ENCODE measurements at regions not wholly inside any gene's neighbourhood (a gene's known extent, or its start where the extent isn't known, plus 50 kb on each side); places are given as distances from the start of the nearest gene placed in this dataset.

DNA sequence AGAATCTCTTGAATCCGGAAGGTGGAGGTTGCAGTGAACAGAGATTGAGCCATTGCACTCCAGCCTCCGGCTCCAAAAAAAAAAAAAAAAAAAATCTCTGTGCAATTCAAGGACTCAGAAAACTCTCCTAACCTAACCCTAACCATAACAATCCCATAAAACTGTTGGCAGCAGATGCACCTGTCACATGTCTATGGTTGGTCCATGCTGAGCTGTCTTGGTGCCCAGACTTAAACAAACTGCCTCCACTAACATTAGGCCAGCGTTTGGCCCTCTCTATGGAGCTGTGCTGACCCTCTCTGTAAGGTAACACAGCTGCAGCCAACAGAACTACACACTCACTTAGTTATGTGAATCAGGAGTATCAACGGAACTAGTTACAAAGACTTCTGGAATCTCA, 132.5 kb upstream of the PTER start:
- no peaks in the 10 kb centered on the region for H3K27me3 ChIP-seq (ENCODE audit: insufficient read depth, low read depth, low read length)
- no peak overlapping the region for H3K9ac ChIP-seq (ENCODE audit: low read length)

DNA sequence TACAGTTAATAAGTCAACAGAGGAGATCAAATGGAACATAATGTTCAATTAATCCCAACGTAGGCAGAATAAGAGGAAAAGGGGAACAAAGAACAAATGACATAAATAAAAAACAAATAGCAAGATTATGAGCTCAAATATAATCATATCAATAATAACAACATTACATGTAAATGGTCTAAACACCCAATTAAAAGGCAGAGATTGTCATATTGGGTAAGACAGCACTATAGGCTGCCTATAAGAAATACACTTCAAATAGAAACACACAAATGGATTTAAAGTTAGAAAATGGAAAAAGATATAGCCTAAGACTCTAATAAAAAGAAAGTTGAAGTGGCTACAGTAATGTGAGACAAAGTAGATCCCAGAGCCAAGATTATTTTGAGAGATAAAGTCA, 126.4 kb upstream of the PTER start:
- no peaks in the 10 kb centered on the region for H3K27me3 ChIP-seq (ENCODE audit: insufficient read depth, low read depth, low read length)
- no peak overlapping the region for H2AFZ ChIP-seq (ENCODE audit: low read depth, low read length)
- TF ChIP-seq, protein P1, sequence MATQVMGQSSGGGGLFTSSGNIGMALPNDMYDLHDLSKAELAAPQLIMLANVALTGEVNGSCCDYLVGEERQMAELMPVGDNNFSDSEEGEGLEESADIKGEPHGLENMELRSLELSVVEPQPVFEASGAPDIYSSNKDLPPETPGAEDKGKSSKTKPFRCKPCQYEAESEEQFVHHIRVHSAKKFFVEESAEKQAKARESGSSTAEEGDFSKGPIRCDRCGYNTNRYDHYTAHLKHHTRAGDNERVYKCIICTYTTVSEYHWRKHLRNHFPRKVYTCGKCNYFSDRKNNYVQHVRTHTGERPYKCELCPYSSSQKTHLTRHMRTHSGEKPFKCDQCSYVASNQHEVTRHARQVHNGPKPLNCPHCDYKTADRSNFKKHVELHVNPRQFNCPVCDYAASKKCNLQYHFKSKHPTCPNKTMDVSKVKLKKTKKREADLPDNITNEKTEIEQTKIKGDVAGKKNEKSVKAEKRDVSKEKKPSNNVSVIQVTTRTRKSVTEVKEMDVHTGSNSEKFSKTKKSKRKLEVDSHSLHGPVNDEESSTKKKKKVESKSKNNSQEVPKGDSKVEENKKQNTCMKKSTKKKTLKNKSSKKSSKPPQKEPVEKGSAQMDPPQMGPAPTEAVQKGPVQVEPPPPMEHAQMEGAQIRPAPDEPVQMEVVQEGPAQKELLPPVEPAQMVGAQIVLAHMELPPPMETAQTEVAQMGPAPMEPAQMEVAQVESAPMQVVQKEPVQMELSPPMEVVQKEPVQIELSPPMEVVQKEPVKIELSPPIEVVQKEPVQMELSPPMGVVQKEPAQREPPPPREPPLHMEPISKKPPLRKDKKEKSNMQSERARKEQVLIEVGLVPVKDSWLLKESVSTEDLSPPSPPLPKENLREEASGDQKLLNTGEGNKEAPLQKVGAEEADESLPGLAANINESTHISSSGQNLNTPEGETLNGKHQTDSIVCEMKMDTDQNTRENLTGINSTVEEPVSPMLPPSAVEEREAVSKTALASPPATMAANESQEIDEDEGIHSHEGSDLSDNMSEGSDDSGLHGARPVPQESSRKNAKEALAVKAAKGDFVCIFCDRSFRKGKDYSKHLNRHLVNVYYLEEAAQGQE (IDR thresholded peaks at IDR 0.05; ENCODE audit: borderline replicate concordance) = no peak
- TF ChIP-seq, protein P2, sequence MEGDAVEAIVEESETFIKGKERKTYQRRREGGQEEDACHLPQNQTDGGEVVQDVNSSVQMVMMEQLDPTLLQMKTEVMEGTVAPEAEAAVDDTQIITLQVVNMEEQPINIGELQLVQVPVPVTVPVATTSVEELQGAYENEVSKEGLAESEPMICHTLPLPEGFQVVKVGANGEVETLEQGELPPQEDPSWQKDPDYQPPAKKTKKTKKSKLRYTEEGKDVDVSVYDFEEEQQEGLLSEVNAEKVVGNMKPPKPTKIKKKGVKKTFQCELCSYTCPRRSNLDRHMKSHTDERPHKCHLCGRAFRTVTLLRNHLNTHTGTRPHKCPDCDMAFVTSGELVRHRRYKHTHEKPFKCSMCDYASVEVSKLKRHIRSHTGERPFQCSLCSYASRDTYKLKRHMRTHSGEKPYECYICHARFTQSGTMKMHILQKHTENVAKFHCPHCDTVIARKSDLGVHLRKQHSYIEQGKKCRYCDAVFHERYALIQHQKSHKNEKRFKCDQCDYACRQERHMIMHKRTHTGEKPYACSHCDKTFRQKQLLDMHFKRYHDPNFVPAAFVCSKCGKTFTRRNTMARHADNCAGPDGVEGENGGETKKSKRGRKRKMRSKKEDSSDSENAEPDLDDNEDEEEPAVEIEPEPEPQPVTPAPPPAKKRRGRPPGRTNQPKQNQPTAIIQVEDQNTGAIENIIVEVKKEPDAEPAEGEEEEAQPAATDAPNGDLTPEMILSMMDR (IDR thresholded peaks at IDR 0.05; ENCODE audit: poor library complexity, severe bottlenecking) = no peak
- no peaks in the 10 kb centered on the region for H3K9me3 ChIP-seq (ENCODE audit: low read length)
- no peaks in the 10 kb centered on the region for H3F3A ChIP-seq (ENCODE audit: insufficient read depth, low read length, poor library complexity, severe bottlenecking)
- H3K4me3 ChIP-seq (ENCODE audit: low read length) = no peak overlapping the region
- no peaks in the 10 kb centered on the region for H4K20me1 ChIP-seq (ENCODE audit: insufficient read depth)
- no peaks in the 10 kb centered on the region for H3K79me2 ChIP-seq (replicated peaks; ENCODE audit: insufficient read depth, low read length)
- H3K9ac ChIP-seq (ENCODE audit: low read length) = no peak overlapping the region
- H3K4me2 ChIP-seq (ENCODE audit: low read length) = no peak overlapping the region
- no peaks in the 10 kb centered on the region for H3K36me3 ChIP-seq (ENCODE audit: insufficient read depth, low read length)
- H3K27ac ChIP-seq (ENCODE audit: low read length) = no peak overlapping the region
- H3K9me2 ChIP-seq (ENCODE audit: insufficient read depth, low read length) = no peaks in the 10 kb centered on the region

More for the DNA sequence above, 132.5 kb upstream of the PTER start:
- Histone ChIP-seq H3K4me2 (ENCODE audit: low read length) (no peak overlapping the region), H4K20me1 (ENCODE audit: insufficient read depth) (no peaks in the 10 kb centered on the region), H3K9me3 (ENCODE audit: low read length) (no peaks in the 10 kb centered on the region), H3F3A (ENCODE audit: insufficient read depth, low read length, poor library complexity, severe bottlenecking) (no peaks in the 10 kb centered on the region), H3K27ac (ENCODE audit: low read length) (no peak overlapping the region), H3K36me3 (ENCODE audit: insufficient read depth, low read length) (no peaks in the 10 kb centered on the region), H2AFZ (ENCODE audit: low read depth, low read length) (no peak overlapping the region), H3K4me3 (ENCODE audit: low read length) (no peak overlapping the region), H3K79me2 (replicated peaks; ENCODE audit: insufficient read depth, low read length) (no peaks in the 10 kb centered on the region), H3K9me2 (ENCODE audit: insufficient read depth, low read length) (no peaks in the 10 kb centered on the region)
- TF ChIP-seq, protein P1 (IDR thresholded peaks at IDR 0.05; ENCODE audit: borderline replicate concordance) = no peak
- TF ChIP-seq EP300 (conservative IDR thresholded peaks at IDR 0.05; ENCODE audit: poor library complexity, severe bottlenecking) (no peak), TAF1 (IDR thresholded peaks at IDR 0.05; ENCODE audit: low read depth) (no peak), RAD21 (conservative IDR thresholded peaks at IDR 0.05) (no peak), SMC3 (conservative IDR thresholded peaks at IDR 0.05; ENCODE audit: poor library complexity) (no peak)
